Trophoblast cell (in vitro differentiated cells and primary cell): ENCODE measurements at regions not wholly inside any gene's neighbourhood (a gene's known extent, or its start where the extent isn't known, plus 50 kb on each side); places are given as distances from the start of the nearest gene placed in this dataset.

Source experiments
- DNase-seq, 2 donors: peaks; one replicate each; pipeline ENCODE4 v3.0.0-alpha.2; 2016
- H2AFZ ChIP-seq: 2 replicates; pipeline ENCODE4 v1.6.1; 2013; ENCODE audit warnings: low read length, moderate library complexity, mild to moderate bottlenecking; ENCODE audit not compliant: insufficient read depth, poor library complexity
- H2AK5ac ChIP-seq: 2 replicates; pipeline ENCODE4 v1.6.1; 2013; ENCODE audit warnings: mild to moderate bottlenecking, low read length
- H2BK120ac ChIP-seq: 2 replicates; pipeline ENCODE4 v1.6.1; 2013; ENCODE audit warnings: low read length, mild to moderate bottlenecking, moderate library complexity; ENCODE audit not compliant: insufficient read depth, poor library complexity
- H2BK12ac ChIP-seq: 2 replicates; pipeline ENCODE4 v1.6.1; 2013; ENCODE audit warnings: mild to moderate bottlenecking, low read length, moderate library complexity
- H2BK5ac ChIP-seq: 2 replicates; pipeline ENCODE4 v1.6.1; 2013; ENCODE audit warnings: low read length, low read depth, moderate library complexity, mild to moderate bottlenecking; ENCODE audit not compliant: poor library complexity
- H3K14ac ChIP-seq: 2 replicates; pipeline ENCODE4 v1.6.1; 2013; ENCODE audit warnings: mild to moderate bottlenecking, low read length
- H3K18ac ChIP-seq: 2 replicates; pipeline ENCODE4 v1.6.1; 2013; ENCODE audit warnings: mild to moderate bottlenecking, low read length
- H3K23ac ChIP-seq: 2 replicates; pipeline ENCODE4 v1.6.1; 2013; ENCODE audit warnings: low read length
- H3K27ac ChIP-seq: 2 replicates; pipeline ENCODE4 v1.5.1; 2013; ENCODE audit warnings: low read depth, mild to moderate bottlenecking, inconsistent platforms, low read length, moderate library complexity
- H3K27me3 ChIP-seq: 2 replicates; pipeline ENCODE4 v1.6.1; 2013; ENCODE audit warnings: inconsistent platforms, mild to moderate bottlenecking, low read length, moderate library complexity; ENCODE audit not compliant: insufficient read depth
- H3K36me3 ChIP-seq, 2 experiments: 1 replicate in 1 of 2; 2 replicates in 1 of 2; pipeline ENCODE4 v1.6.1; 2013; ENCODE audit warnings: low read length in 2 of 2, mild to moderate bottlenecking in 2 of 2, moderate library complexity in 1 of 2; ENCODE audit not compliant: insufficient read depth in 2 of 2, control insufficient read depth in 1 of 2
- H3K4ac ChIP-seq: 2 replicates; pipeline ENCODE4 v1.6.1; 2013; ENCODE audit warnings: low read depth, mild to moderate bottlenecking, low read length, moderate library complexity
- H3K4me1 ChIP-seq, 2 experiments: 1 replicate in 1 of 2; 2 replicates in 1 of 2; pipeline ENCODE4 v1.6.1; 2013; ENCODE audit warnings: low read length in 2 of 2, mild to moderate bottlenecking in 2 of 2, moderate library complexity in 1 of 2; ENCODE audit not compliant: insufficient read depth in 2 of 2, control insufficient read depth in 1 of 2
- H3K4me2 ChIP-seq: 2 replicates; pipeline ENCODE4 v1.6.1; 2013; ENCODE audit warnings: inconsistent platforms, mild to moderate bottlenecking, low read length, moderate library complexity
- H3K4me3 ChIP-seq: 2 replicates; pipeline ENCODE4 v1.5.1; 2013; ENCODE audit warnings: mild to moderate bottlenecking, low read depth, low read length, inconsistent platforms
- H3K79me1 ChIP-seq: one replicate; pipeline ENCODE4 v1.6.1; 2013; ENCODE audit warnings: low read length
- H3K79me2 ChIP-seq: 2 replicates; pipeline ENCODE4 v1.6.1; 2013; ENCODE audit warnings: low read length, mild to moderate bottlenecking; ENCODE audit not compliant: control insufficient read depth, insufficient read depth, poor library complexity
- H3K9ac ChIP-seq: 2 replicates; pipeline ENCODE4 v1.6.1; 2013; ENCODE audit warnings: mild to moderate bottlenecking, low read length
- H3K9me3 ChIP-seq: 2 replicates; pipeline ENCODE4 v1.6.1; 2013; ENCODE audit warnings: low read depth, mild to moderate bottlenecking, control low read depth, inconsistent platforms, low read length; ENCODE audit not compliant: insufficient read depth
- H4K12ac ChIP-seq: 2 replicates; pipeline ENCODE4 v1.6.1; 2013; ENCODE audit warnings: low read depth, mild to moderate bottlenecking, low read length, moderate library complexity
- H4K8ac ChIP-seq: 2 replicates; pipeline ENCODE4 v1.6.1; 2013; ENCODE audit warnings: low read depth, mild to moderate bottlenecking, low read length, moderate library complexity
- H4K91ac ChIP-seq: one replicate; pipeline ENCODE4 v1.6.1; 2013; ENCODE audit warnings: low read depth, mild to moderate bottlenecking, low read length, moderate library complexity
- WGBS: extraction: QIAGEN DNeasy Blood & Tissue Kit; methylation state at CpG from one replicate; pipeline ENCODE4 v1.1.7; 2013; ENCODE audit warnings: missing lambda C conversion rate; ENCODE audit not compliant: insufficient read length, insufficient coverage; ENCODE audit errors: extremely low coverage; 5-methylcytosine and 5-hydroxymethylcytosine counted together

DNA sequence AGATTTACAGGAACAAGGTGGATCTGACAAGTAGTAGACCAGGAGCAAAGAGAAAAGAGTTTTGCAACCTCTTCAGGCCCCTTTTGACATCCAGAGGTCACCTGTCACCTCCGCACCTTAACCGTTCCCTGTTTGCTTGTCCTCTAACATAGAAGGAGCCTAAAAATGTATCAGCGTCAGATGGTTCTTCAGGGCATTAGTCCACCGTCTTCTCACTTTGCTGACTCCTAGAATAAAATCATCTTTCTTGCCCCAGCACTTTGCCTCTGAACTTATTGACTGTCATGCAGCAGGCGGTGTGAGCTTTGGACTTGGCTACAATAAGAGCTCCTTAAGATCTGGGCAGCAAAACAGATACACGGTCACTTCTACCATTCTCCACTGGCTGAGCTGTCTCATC is 339.7 kb upstream of the B3GAT1 start:
- Histone ChIP-seq H2AFZ (no peak overlapping the region), H2BK120ac (no peak overlapping the region), H4K91ac (no peak overlapping the region), H3K14ac (no peak overlapping the region), H3K4me3 (no peak overlapping the region), H3K9me3 (peaks cover 7% of the 10 kb centered on the region), H2BK5ac (no peak overlapping the region), H3K27ac (no peak overlapping the region), H3K36me3 (no peaks in the 10 kb centered on the region), H2AK5ac (no peak overlapping the region), H3K79me1 (no peaks in the 10 kb centered on the region), H4K8ac (no peak overlapping the region), H3K79me2 (no peaks in the 10 kb centered on the region), H3K23ac (no peak overlapping the region), H3K4me2 (no peak overlapping the region), H2BK12ac (no peak overlapping the region), H4K12ac (no peak overlapping the region), H3K27me3 (no peaks in the 10 kb centered on the region), H3K4me1 (no peaks in the 10 kb centered on the region), H3K4ac (no peak overlapping the region), H3K18ac (no peak overlapping the region), H3K9ac (no peak overlapping the region)
- no CpG with 5 or more reads among the region's 6 CpGs for WGBS
- DNase-seq, result no peak

DNA sequence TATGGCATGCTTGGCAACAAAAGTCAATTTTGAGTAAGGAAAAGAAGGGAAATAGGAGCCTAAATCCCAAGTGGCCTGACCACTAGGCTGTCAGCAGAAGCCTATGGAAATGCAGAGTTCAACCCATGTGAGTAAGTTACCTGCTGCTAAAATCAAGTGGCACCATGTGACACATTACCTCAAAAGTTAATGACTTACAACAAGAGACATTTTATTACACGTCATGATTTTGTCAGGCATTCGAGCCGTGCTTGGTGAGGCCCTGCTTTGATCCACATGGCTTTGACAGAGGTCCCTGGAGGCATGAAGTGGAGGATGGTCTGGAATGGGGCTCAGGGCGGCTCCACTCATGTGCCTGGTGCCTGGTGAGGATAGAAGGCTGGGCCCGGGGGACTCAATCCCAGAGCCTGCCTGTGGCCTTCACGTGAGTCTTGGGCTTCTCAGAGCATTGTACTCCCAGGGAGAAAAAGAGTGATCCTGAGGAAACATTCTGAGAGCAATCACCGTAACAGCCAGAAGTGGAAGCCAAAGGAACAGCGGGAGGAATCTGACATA is 339.1 kb upstream of the B3GAT1 start:
- Histone ChIP-seq H4K91ac (no peak overlapping the region), H3K27ac (no peak overlapping the region), H3K79me1 (no peaks in the 10 kb centered on the region), H3K14ac (no peak overlapping the region), H3K9me3 (peaks cover 7% of the 10 kb centered on the region), H2BK12ac (no peak overlapping the region), H2BK120ac (no peak overlapping the region), H3K18ac (no peak overlapping the region), H2AK5ac (no peak overlapping the region), H4K8ac (no peak overlapping the region), H3K36me3 (no peaks in the 10 kb centered on the region), H3K4me3 (no peak overlapping the region), H3K4ac (no peak overlapping the region), H3K23ac (no peak overlapping the region), H3K27me3 (no peaks in the 10 kb centered on the region), H3K79me2 (no peaks in the 10 kb centered on the region), H2BK5ac (no peak overlapping the region), H3K4me1 (no peaks in the 10 kb centered on the region), H3K9ac (no peak overlapping the region), H3K4me2 (no peak overlapping the region), H2AFZ (no peak overlapping the region), H4K12ac (no peak overlapping the region)
- no CpG with 5 or more reads among the region's 8 CpGs for WGBS
- DNase-seq, result no peak

DNA sequence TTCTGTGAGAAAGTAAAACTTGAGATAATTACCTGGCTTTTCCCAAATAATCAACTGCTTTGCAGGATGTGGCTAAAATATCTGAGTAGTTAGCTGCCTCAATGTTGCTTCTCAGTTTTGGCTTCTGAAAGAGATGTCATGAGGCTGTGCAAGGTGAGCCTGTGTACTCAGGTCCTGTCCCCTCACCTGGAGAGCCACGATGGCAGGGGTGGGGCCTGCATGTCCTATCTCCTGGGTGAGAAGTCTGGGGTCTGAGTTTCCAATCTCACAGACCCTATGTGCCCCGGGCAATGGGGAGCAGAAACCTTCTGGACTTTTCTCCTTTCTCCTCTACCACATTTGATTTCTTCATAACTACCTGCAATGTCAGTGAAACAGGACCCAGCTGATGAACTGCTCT is 338.6 kb upstream of the B3GAT1 start:
- no peak overlapping the region for H3K4me2 ChIP-seq
- H4K91ac ChIP-seq, result no peak overlapping the region
- no peak overlapping the region for H3K4me3 ChIP-seq
- no peak overlapping the region for H2BK5ac ChIP-seq
- H3K14ac ChIP-seq, result no peak overlapping the region
- H3K4ac ChIP-seq, result no peak overlapping the region
- H2AK5ac ChIP-seq, result no peak overlapping the region
- H3K79me1 ChIP-seq, result no peaks in the 10 kb centered on the region
- no peak overlapping the region for H3K18ac ChIP-seq
- H3K27me3 ChIP-seq, result no peaks in the 10 kb centered on the region
- H2BK12ac ChIP-seq, result no peak overlapping the region
- no peak for DNase-seq
- no peak overlapping the region for H2AFZ ChIP-seq
- H3K36me3 ChIP-seq, result no peaks in the 10 kb centered on the region
- H3K4me1 ChIP-seq, result no peaks in the 10 kb centered on the region
- no CpG with 5 or more reads among the region's 2 CpGs for WGBS
- no peak overlapping the region for H3K23ac ChIP-seq
- no peak overlapping the region for H4K8ac ChIP-seq
- peaks cover 7% of the 10 kb centered on the region for H3K9me3 ChIP-seq
- H4K12ac ChIP-seq, result no peak overlapping the region
- no peak overlapping the region for H3K27ac ChIP-seq
- H3K79me2 ChIP-seq, result no peaks in the 10 kb centered on the region
- H2BK120ac ChIP-seq, result no peak overlapping the region
- H3K9ac ChIP-seq, result no peak overlapping the region

DNA sequence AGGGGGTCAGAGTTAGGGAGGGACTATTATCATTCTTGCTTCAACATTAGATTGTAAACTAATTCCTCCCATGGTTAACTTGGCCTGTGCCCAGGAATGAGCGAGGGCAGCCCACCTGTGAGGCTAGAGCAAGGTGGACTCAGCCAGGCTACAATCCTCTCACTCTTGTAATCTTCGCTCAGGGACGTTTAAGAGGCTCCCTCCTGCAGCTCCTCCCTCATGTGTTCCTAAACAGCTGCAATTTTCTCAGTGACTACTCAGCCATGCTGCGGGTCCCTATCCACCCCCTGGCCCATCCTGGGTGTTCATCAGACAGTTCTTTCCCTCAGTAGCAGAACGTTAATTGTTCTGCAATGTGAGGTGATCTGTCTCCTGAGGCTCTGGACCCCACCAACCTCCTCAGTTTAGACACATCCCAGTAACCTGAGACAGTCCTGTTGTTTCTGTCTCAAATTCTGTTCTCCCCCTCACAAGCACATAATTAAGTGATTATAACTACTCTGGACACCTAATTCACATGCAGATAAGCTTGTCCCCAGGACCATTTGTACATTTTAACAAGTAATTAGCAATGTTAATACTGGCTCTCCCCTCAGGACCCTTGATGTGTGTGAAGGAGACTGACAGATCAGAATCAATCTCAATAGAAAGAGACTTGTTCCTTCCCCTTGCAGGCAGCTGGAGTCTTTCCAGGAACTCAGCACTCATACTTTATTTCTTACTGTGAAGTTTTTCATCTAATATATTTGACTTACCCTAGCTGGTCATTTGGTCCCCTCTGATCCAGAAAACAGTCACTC is 337.2 kb upstream of the B3GAT1 start:
- Histone ChIP-seq H3K9me3 (peaks cover 7% of the 10 kb centered on the region), H3K4ac (no peak overlapping the region), H3K79me2 (no peaks in the 10 kb centered on the region), H3K14ac (no peak overlapping the region), H3K36me3 (no peaks in the 10 kb centered on the region), H2BK12ac (no peak overlapping the region), H3K4me3 (no peak overlapping the region), H3K4me2 (no peak overlapping the region), H3K9ac (no peak overlapping the region), H4K12ac (no peak overlapping the region), H4K91ac (no peak overlapping the region), H2AFZ (no peak overlapping the region), H3K23ac (no peak overlapping the region), H3K18ac (no peak overlapping the region), H2BK120ac (no peak overlapping the region), H3K27ac (no peak overlapping the region), H4K8ac (no peak overlapping the region), H3K4me1 (no peaks in the 10 kb centered on the region), H2AK5ac (no peak overlapping the region), H3K27me3 (no peaks in the 10 kb centered on the region), H2BK5ac (no peak overlapping the region), H3K79me1 (no peaks in the 10 kb centered on the region)
- DNase-seq, result peak in 1 of 2 donors; percentile 23
- no CpG with 5 or more reads among the region's 5 CpGs for WGBS
